A673 (cell line): ENCODE measurements at regions not wholly inside any gene's neighbourhood (a gene's known extent, or its start where the extent isn't known, plus 50 kb on each side); places are given as distances from the start of the nearest gene placed in this dataset.

Experiments
- CTCF ChIP-seq: fragments of 300-800, 200-600 bp; sonication (generic); conservative IDR thresholded peaks from 2 replicates; pipeline ENCODE4 v1.5.1; 2017; ENCODE audit warnings: low read depth, mild to moderate bottlenecking, antibody characterized with exemption, low read length, moderate library complexity, mixed read lengths
- EZH2 ChIP-seq: fragments of 200-600 bp; sonication (generic); IDR thresholded peaks from 2 replicates; pipeline ENCODE4 v1.6.1; 2017; ENCODE audit warnings: borderline replicate concordance, low read depth, mild to moderate bottlenecking, mixed read lengths, antibody characterized with exemption, low read length; ENCODE audit not compliant: poor library complexity, severe bottlenecking

- TF ChIP-seq CTCF = no peak
- TF ChIP-seq EZH2 = no peak
Measured at GRCh38 chr2:150145299-150145692, 342.2 kb downstream of the RND3 start.
